GM18909 (cell line): ENCODE measurements at regions not wholly inside any gene's neighbourhood (a gene's known extent, or its start where the extent isn't known, plus 50 kb on each side); places are given as distances from the start of the nearest gene placed in this dataset.
"Not testable (repeated sequence)": the region's sequence is repeated elsewhere in the genome, so short reads cannot be mapped to it uniquely, and the experiment has no call there.

Source experiments
- ATAC-seq: cut with Tn5 transposase; IDR thresholded peaks from one replicate; pipeline ENCODE4 v1.9.1; 2021; ENCODE audit warnings: mild to moderate bottlenecking; ENCODE audit not compliant: unreplicated experiment, poor library complexity

GRCh38 chr1:38185913-38186312 is 139.3 kb upstream of the POU3F1 start:
- no peak for ATAC-seq

- no peak for ATAC-seq
Observed at GRCh38 chr1:38183747-38184146, 137.2 kb upstream of the POU3F1 start.

GRCh38 chr1:38183096-38183495 is 136.5 kb upstream of the POU3F1 start:
- no peak for ATAC-seq

- ATAC-seq, result not testable (repeated sequence)
Observed at GRCh38 chr1:38180388-38180787, 133.8 kb upstream of the POU3F1 start.

GRCh38 chr1:38179483-38179882 is 132.9 kb upstream of the POU3F1 start:
- ATAC-seq, result no peak

- no peak for ATAC-seq
Observed at GRCh38 chr1:38178216-38178615, 131.6 kb upstream of the POU3F1 start.

- no peak for ATAC-seq
Observed at GRCh38 chr1:38175121-38175520, 128.5 kb upstream of the POU3F1 start.

- ATAC-seq, result no peak
Observed at GRCh38 chr1:38173848-38174247, 127.3 kb upstream of the POU3F1 start.

GRCh38 chr1:38173157-38173831 is 126.7 kb upstream of the POU3F1 start:
- ATAC-seq, result no peak

- no peak for ATAC-seq
Observed at GRCh38 chr1:38169121-38169520, 122.5 kb upstream of the POU3F1 start.

GRCh38 chr1:38168365-38168764 is 121.8 kb upstream of the POU3F1 start:
- ATAC-seq, result no peak

GRCh38 chr1:38166461-38166860 is 119.9 kb upstream of the POU3F1 start:
- ATAC-seq, result no peak

GRCh38 chr1:38153778-38154470 is 107.3 kb upstream of the POU3F1 start:
- ATAC-seq, result no peak

- no peak for ATAC-seq
Observed at GRCh38 chr1:38153066-38153777, 106.6 kb upstream of the POU3F1 start.

- no peak for ATAC-seq
Observed at GRCh38 chr1:38152351-38153065, 105.9 kb upstream of the POU3F1 start.

GRCh38 chr1:38151399-38151798 is 104.8 kb upstream of the POU3F1 start:
- no peak for ATAC-seq

- not testable (repeated sequence) for ATAC-seq
Observed at GRCh38 chr1:38146079-38146478, 99.5 kb upstream of the POU3F1 start.

- no peak for ATAC-seq
Observed at GRCh38 chr1:38142606-38143005, 96.0 kb upstream of the POU3F1 start.

GRCh38 chr1:38141483-38141882 is 94.9 kb upstream of the POU3F1 start:
- no peak for ATAC-seq

- no peak for ATAC-seq
Observed at GRCh38 chr1:38139738-38140487, 93.3 kb upstream of the POU3F1 start.
